NCI-H2227 (cell line): ENCODE measurements at regions not wholly inside any gene's neighbourhood (a gene's known extent, or its start where the extent isn't known, plus 50 kb on each side); places are given as distances from the start of the nearest gene placed in this dataset.
"Not testable (repeated sequence)": the region's sequence is repeated elsewhere in the genome, so short reads cannot be mapped to it uniquely, and the experiment has no call there.

ENCODE experiments used
- DNase-seq: peaks from one replicate; lab custom pipeline; 2025; ENCODE audit not compliant: unreplicated experiment; lab: John Stamatoyannopoulos, UW

- not testable (repeated sequence) for DNase-seq
Observed at GRCh38 chr13:56547921-56548320, 592.8 kb upstream of the PRR20A start.

- no peak for DNase-seq
Observed at GRCh38 chr13:56558698-56559320, 581.9 kb upstream of the PRR20A start.

GRCh38 chr13:56561327-56561726 lies 579.4 kb upstream of the PRR20A start:
- no peak for DNase-seq

- DNase-seq, result no peak
Observed at GRCh38 chr13:56563663-56564062, 577.1 kb upstream of the PRR20A start.

GRCh38 chr13:56586976-56587375 lies 553.7 kb upstream of the PRR20A start:
- DNase-seq, result no peak

GRCh38 chr13:56615572-56615971 lies 525.1 kb upstream of the PRR20A start:
- DNase-seq, result no peak

GRCh38 chr13:56622840-56623239 lies 517.9 kb upstream of the PRR20A start:
- DNase-seq, result no peak

- not testable (repeated sequence) for DNase-seq
Observed at GRCh38 chr13:56628886-56629285, 511.8 kb upstream of the PRR20A start.

GRCh38 chr13:56631060-56631459 lies 509.7 kb upstream of the PRR20A start:
- not testable (repeated sequence) for DNase-seq

GRCh38 chr13:56653043-56653442 lies 487.7 kb upstream of the PRR20A start:
- DNase-seq, result no peak

GRCh38 chr13:56659041-56659471 lies 481.7 kb upstream of the PRR20A start:
- DNase-seq, result no peak

- DNase-seq, result no peak
Observed at GRCh38 chr13:56670563-56670962, 470.2 kb upstream of the PRR20A start.

- no peak for DNase-seq
Observed at GRCh38 chr13:56681404-56681803, 459.3 kb upstream of the PRR20A start.

GRCh38 chr13:56687131-56687530 lies 453.6 kb upstream of the PRR20A start:
- DNase-seq, result no peak

GRCh38 chr13:56697011-56697410 lies 443.7 kb upstream of the PRR20A start:
- no peak for DNase-seq

- DNase-seq, result no peak
Observed at GRCh38 chr13:56700324-56700723, 440.4 kb upstream of the PRR20A start.

- no peak for DNase-seq
Observed at GRCh38 chr13:56706485-56706884, 434.2 kb upstream of the PRR20A start.

- DNase-seq, result no peak
Observed at GRCh38 chr13:56713656-56714055, 427.1 kb upstream of the PRR20A start.

GRCh38 chr13:56718791-56719190 lies 421.9 kb upstream of the PRR20A start:
- no peak for DNase-seq

- no peak for DNase-seq
Observed at GRCh38 chr13:56720841-56721240, 419.9 kb upstream of the PRR20A start.

GRCh38 chr13:56735537-56735942 lies 405.2 kb upstream of the PRR20A start:
- no peak for DNase-seq

- DNase-seq, result no peak
Observed at GRCh38 chr13:56736966-56737365, 403.8 kb upstream of the PRR20A start.

- DNase-seq, result no peak
Observed at GRCh38 chr13:56752636-56753035, 388.1 kb upstream of the PRR20A start.
